Small intestine (tissue), 7 donors: ENCODE measurements at regions not wholly inside any gene's neighbourhood (a gene's known extent, or its start where the extent isn't known, plus 50 kb on each side); places are given as distances from the start of the nearest gene placed in this dataset.

Experiments
- DNase-seq, 2 donors: peaks; one replicate each; pipeline versions ENCODE4 v3.0.0 to v3.0.0-alpha.2; 2013
- FAIRE-seq: peaks from 2 replicates; lab custom pipeline; 2012; peaks lifted over from hg19 to GRCh38; lab: Jason Lieb, UNC
- H3K27ac ChIP-seq, 3 donors: one replicate each; pipeline ENCODE4 v1.5.1; 2013; ENCODE audit warnings: low read length in 2 of 3, mild to moderate bottlenecking in 2 of 3, control low read depth in 1 of 3, inconsistent platforms in 1 of 3, low read depth in 1 of 3, moderate library complexity in 1 of 3
- H3K27me3 ChIP-seq, 3 donors: one replicate each; pipeline ENCODE4 v1.6.1; 2013; ENCODE audit warnings: low read length in 3 of 3, inconsistent platforms in 1 of 3; ENCODE audit not compliant: control insufficient read depth in 3 of 3, insufficient read depth in 3 of 3
- H3K36me3 ChIP-seq, 3 donors: one replicate each; pipeline ENCODE4 v1.6.1; 2013; ENCODE audit warnings: low read length in 3 of 3, inconsistent platforms in 1 of 3, low read depth in 1 of 3, mild to moderate bottlenecking in 1 of 3, moderate library complexity in 1 of 3; ENCODE audit not compliant: control insufficient read depth in 3 of 3, insufficient read depth in 2 of 3
- H3K4me1 ChIP-seq, 3 donors: one replicate each; pipeline ENCODE4 v1.6.1; 2013; ENCODE audit warnings: low read length in 2 of 3, inconsistent platforms in 1 of 3, low read depth in 1 of 3, mild to moderate bottlenecking in 1 of 3, moderate library complexity in 1 of 3; ENCODE audit not compliant: control insufficient read depth in 3 of 3, insufficient read depth in 2 of 3
- H3K4me3 ChIP-seq, 3 donors: one replicate each; pipeline ENCODE4 v1.5.1; 2013; ENCODE audit warnings: low read length in 3 of 3, control low read depth in 1 of 3, inconsistent platforms in 1 of 3, low read depth in 1 of 3, mild to moderate bottlenecking in 1 of 3, moderate library complexity in 1 of 3
- H3K9me3 ChIP-seq, 2 donors: one replicate each; pipeline ENCODE4 v1.6.1; 2013; ENCODE audit warnings: low read depth in 1 of 2, low read length in 1 of 2; ENCODE audit not compliant: control insufficient read depth in 2 of 2, insufficient read depth in 1 of 2
- WGBS, 3 donors: extraction: QIAGEN DNeasy Blood & Tissue Kit; methylation state at CpG; one replicate each; pipeline ENCODE4 v1.1.7; 2013; 5-methylcytosine and 5-hydroxymethylcytosine counted together
- donor health status: healthy with polysubstance abuse.
- donor health status: control.
- donor health status: control.
- donor health status: Bipolar disorder and iron deficiency.
- donor health status: healthy.

DNA sequence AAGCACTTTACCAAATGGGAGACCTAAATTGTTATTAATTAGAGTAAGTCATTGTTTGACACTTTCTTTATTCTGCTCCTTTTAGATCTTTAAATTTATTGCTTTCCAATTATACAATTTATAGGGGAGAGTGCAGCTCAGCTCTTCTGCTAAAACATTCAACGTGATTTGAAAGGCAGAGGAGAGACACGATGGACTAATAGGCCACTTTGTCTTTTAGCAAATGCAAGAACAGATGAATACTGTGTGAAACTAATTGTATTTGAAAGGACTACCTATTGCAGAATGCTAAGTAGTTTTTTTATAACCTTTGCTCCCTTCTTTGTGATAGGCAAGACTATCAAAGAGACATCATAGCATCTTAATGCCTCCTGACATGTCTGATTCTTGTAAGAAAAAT lies 320.4 kb upstream of the KLF3 start:
- no peaks in the 10 kb centered on the region for H3K27me3 ChIP-seq
- H3K36me3 ChIP-seq = no peaks in the 10 kb centered on the region
- 33 to 63% (median 49%) methylated on average over 2 of the region's 2 CpGs for WGBS, 3 donors
- DNase-seq (no peak), FAIRE-seq (no peak)
- no peaks in the 10 kb centered on the region for H3K4me1 ChIP-seq
- no peak overlapping the region for H3K4me3 ChIP-seq
- H3K9me3 ChIP-seq = peaks cover 0 to 19% of the 10 kb centered on the region in 2 donors
- no peak overlapping the region for H3K27ac ChIP-seq

DNA sequence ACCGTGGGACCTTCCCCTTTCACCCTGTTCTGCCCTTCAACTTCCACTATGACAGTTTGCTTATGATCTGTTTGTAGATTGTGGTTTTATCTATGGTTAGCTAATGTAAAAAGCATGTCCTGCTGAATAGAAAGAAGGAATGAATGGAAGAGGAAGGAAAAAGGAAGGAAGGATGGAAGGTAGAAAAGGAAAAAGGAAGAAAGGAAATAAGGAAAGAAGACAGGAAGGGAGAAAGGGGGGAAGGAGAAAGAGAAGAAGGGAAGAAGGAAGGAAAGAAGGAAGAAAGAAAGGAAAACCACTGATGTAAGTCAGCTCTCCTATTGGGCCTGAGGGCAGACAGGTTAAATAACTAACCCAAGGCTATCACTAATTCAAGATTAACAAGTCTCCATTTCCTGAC lies 319.1 kb upstream of the KLF3 start:
- DNase-seq (no peak), FAIRE-seq (no peak)
- Histone ChIP-seq H3K9me3 (peaks cover 0 to 11% of the 10 kb centered on the region in 2 donors), H3K4me3 (no peak overlapping the region), H3K36me3 (no peaks in the 10 kb centered on the region), H3K27ac (no peak overlapping the region), H3K4me1 (no peaks in the 10 kb centered on the region), H3K27me3 (no peaks in the 10 kb centered on the region)
- WGBS, 3 donors = 49 to 62% (median 55%) methylated on average over 1 of the region's 1 CpG

DNA sequence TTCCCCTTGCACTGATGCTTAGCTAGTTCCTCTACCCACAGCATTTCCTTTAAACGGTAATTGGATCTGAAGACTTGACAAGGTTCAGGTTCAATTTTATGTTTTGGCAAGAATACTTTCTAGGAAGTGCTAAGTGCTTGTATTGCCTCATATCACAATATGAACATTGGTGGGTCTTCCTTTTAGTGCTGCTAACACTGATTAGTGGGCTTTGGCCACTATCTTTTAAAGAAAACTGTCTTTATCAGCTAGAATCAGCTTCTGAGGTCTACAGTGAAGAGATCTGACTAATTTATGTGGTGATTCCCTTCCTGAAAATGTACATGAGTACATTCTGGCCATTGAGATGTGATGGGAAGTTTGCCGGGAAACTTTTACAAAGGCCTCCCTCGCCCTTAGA lies 316.7 kb upstream of the KLF3 start:
- no peak for FAIRE-seq

DNA sequence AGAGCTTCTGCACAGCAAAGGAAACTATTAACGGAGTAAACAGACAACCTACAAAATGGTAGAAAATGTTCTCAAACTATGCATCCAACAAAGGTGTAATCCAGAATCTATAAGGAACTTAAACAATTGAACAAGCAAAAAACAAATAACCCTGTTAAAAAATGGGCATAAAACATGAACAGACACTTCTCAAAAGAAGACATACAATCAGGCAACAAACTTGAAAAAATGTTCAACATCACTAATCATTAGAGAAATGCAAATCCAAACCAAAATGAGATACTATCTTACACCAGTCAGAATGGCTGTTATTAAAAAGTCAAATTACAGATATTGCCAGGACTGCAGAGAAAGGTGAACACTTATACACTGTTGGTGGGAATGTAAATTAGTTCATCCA lies 309.6 kb upstream of the KLF3 start:
- Histone ChIP-seq H3K4me3 (no peak overlapping the region), H3K4me1 (no peaks in the 10 kb centered on the region), H3K27me3 (no peaks in the 10 kb centered on the region), H3K27ac (no peak overlapping the region), H3K36me3 (no peaks in the 10 kb centered on the region), H3K9me3 (peaks cover 0 to 4% of the 10 kb centered on the region in 2 donors)
- WGBS, 3 donors = 90 to 97% (median 96%) methylated on average over 1 of the region's 1 CpG
- no peak for DNase-seq
- FAIRE-seq = no peak

More for the DNA sequence above, 316.7 kb upstream of the KLF3 start:
- DNase-seq = no peak
- 70 to 87% (median 84%) methylated on average over 3 of the region's 3 CpGs for whole genome bisulfite sequencing, 3 donors
- Histone ChIP-seq H3K27ac (no peak overlapping the region), H3K36me3 (no peaks in the 10 kb centered on the region), H3K27me3 (no peaks in the 10 kb centered on the region), H3K4me1 (no peaks in the 10 kb centered on the region), H3K9me3 (peaks cover 0 to 16% of the 10 kb centered on the region in 2 donors), H3K4me3 (no peak overlapping the region)

DNA sequence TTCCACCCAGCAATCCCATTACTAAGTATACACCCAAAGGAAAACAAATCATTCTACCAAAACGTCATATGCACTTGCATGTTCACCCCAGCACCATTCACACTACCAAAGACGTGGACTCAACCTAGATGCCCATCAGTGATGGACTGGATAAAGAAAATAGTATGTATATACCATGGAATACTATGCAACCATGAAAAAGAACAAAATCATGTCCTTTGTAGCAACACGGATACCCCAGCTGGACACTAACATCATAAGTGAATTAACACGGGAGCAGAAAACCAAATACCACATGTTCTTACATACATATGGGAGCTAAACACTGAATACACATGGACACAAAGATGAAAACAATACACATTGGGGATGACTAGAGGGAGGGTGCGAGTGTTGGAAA lies 309.1 kb upstream of the KLF3 start:
- H3K27ac ChIP-seq = no peak overlapping the region
- no peak for FAIRE-seq
- 90 to 92% (median 91%) methylated on average over 5 of the region's 5 CpGs for WGBS, 3 donors

DNA sequence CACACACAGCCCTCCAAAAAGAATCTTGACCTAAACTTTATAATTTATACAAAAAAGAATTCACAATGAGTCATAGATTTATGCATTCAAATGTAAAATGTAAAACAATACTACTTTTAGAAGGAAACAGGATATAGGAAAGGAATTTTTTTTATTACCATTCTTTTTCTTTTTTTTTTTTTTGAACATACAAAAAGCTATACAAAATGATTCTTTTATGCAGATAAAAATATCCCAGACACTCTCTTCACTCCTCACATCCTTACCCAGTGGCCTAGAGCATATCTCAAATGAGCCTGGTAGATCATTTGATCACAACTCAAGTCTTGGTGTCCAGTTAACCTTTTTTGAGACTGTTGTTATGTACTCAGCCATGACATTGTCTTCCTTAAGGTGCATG lies 307.3 kb upstream of the KLF3 start:
- no peaks in the 10 kb centered on the region for H3K4me1 ChIP-seq
- no peak for FAIRE-seq

More for the DNA sequence above, 309.1 kb upstream of the KLF3 start:
- DNase-seq = no peak
- Histone ChIP-seq H3K36me3 (no peaks in the 10 kb centered on the region), H3K9me3 (peaks cover 0 to 4% of the 10 kb centered on the region in 2 donors), H3K4me1 (no peaks in the 10 kb centered on the region), H3K27me3 (no peaks in the 10 kb centered on the region), H3K4me3 (no peak overlapping the region)

DNA sequence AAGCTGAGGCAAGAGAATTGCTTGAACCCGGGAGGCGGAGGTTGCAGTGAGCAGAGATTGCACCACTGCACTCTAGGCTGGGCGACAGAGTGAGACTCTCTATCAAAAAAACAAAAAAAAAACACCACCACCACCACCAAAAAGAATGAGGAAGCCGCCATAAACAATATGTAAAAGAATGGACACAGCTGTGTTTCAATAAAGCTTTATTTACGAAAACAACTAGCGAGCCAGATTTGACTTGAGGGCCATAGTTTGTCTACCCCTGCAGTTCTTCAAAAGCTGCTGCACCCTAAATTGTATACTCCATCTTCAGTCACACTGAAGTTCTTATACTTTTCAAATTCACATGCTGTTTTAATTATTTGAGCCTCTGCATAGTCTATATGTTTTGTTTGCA lies 306.5 kb upstream of the KLF3 start:
- FAIRE-seq = no peak
- no peaks in the 10 kb centered on the region for H3K36me3 ChIP-seq
- H3K4me3 ChIP-seq = no peak overlapping the region
- H3K9me3 ChIP-seq = no peaks in the 10 kb centered on the region
- H3K27me3 ChIP-seq = no peaks in the 10 kb centered on the region
- DNase-seq = no peak
- no peak overlapping the region for H3K27ac ChIP-seq
- 94 to 98% (median 96%) methylated on average over 6 of the region's 6 CpGs for WGBS, 3 donors
- H3K4me1 ChIP-seq = no peaks in the 10 kb centered on the region

More for the DNA sequence above, 307.3 kb upstream of the KLF3 start:
- no peaks in the 10 kb centered on the region for H3K36me3 ChIP-seq
- H3K4me3 ChIP-seq = no peak overlapping the region
- H3K27me3 ChIP-seq = no peaks in the 10 kb centered on the region
- DNase-seq = no peak
- no peaks in the 10 kb centered on the region for H3K9me3 ChIP-seq
- no peak overlapping the region for H3K27ac ChIP-seq

DNA sequence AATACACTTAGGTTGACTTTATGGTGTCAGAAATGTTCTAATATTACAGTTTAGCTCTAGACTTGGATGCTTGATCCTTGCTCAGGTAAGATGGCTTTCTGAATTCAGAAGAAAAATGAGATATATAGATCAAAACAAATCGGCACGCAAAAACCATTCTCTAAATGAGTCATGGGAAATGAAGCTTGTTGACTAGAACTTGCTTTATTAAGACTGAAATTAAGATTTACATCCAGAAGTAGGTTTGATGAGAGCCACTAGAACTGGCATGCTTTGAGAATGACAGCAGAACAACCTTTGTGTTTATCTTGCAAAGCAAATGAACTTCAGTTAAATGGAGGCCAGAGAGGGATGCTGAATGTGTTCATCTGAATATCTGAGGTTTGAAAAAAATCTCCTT lies 304.9 kb upstream of the KLF3 start:
- WGBS, 3 donors = 63 to 92% (median 85%) methylated on average over 2 of the region's 2 CpGs
- Histone ChIP-seq H3K36me3 (no peaks in the 10 kb centered on the region), H3K4me3 (no peak overlapping the region), H3K27ac (no peak overlapping the region), H3K27me3 (no peaks in the 10 kb centered on the region), H3K4me1 (no peaks in the 10 kb centered on the region), H3K9me3 (no peaks in the 10 kb centered on the region)
- no peak for FAIRE-seq
- no peak for DNase-seq

DNA sequence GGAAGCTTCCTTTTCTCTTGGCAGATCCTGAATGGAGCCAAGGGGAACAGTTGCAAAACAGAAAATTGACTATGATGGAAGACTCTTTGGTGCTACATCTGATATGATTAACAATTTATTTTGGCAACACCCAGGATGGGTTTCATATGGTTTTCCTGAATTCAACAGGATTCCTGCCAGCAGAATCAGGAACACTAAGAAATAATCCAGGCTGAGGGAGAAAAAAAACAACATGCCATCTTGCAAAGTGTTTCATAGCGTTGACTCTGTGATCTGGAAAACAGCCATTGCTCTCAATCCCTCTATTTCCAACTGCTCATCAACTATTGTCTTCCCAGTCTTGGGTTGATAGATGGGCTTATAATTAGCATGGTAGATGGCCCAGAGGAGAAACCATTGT lies 303.8 kb upstream of the KLF3 start:
- Histone ChIP-seq H3K4me1 (no peaks in the 10 kb centered on the region), H3K9me3 (no peaks in the 10 kb centered on the region), H3K27me3 (no peaks in the 10 kb centered on the region), H3K4me3 (no peak overlapping the region), H3K36me3 (no peaks in the 10 kb centered on the region), H3K27ac (no peak overlapping the region)
- FAIRE-seq (no peak), DNase-seq (no peak)
- 79 to 94% (median 93%) methylated on average over 1 of the region's 1 CpG for WGBS, 3 donors
